ENCODE measurements at regions not wholly inside any gene's neighbourhood (a gene's known extent, or its start where the extent isn't known, plus 50 kb on each side); places are given as distances from the start of the nearest gene placed in this dataset.
"Not testable (repeated sequence)": the region's sequence is repeated elsewhere in the genome, so short reads cannot be mapped to it uniquely, and the experiment has no call there.

- not testable (repeated sequence) for H3K27me3 ChIP-seq (ENCODE audit: control insufficient read depth in 1 of 2, insufficient read depth in 1 of 2, low read length in 2 of 2); H2AK5ac ChIP-seq (ENCODE audit: low read length, severe bottlenecking); H3K14ac ChIP-seq (ENCODE audit: low read length in 2 of 2); H3K36me3 ChIP-seq (ENCODE audit: control insufficient read depth in 1 of 2, insufficient read depth in 2 of 2, low read depth in 1 of 2, low read length in 2 of 2); H3K18ac ChIP-seq (ENCODE audit: low read depth in 1 of 2, low read length in 2 of 2); H2BK12ac ChIP-seq (ENCODE audit: low read length in 2 of 2); H3K27ac ChIP-seq (ENCODE audit: low read length, poor library complexity, severe bottlenecking); H3K4me3 ChIP-seq (ENCODE audit: insufficient read depth in 1 of 2, low read depth in 1 of 2, low read length in 2 of 2); H2BK5ac ChIP-seq (ENCODE audit: low read depth, low read length, poor library complexity, severe bottlenecking); H3K79me1 ChIP-seq (replicated peaks; ENCODE audit: low read length, poor library complexity, severe bottlenecking); H3K9me3 ChIP-seq (ENCODE audit: control insufficient read depth, low read length); H4K91ac ChIP-seq (ENCODE audit: low read length); H3K4ac ChIP-seq (ENCODE audit: low read depth in 1 of 2, low read length in 2 of 2); H3K4me2 ChIP-seq (ENCODE audit: low read length, poor library complexity, severe bottlenecking); H3K9ac ChIP-seq (ENCODE audit: low read length); H4K8ac ChIP-seq (ENCODE audit: low read length); H2AFZ ChIP-seq (ENCODE audit: low read depth, low read length); H2BK15ac ChIP-seq (ENCODE audit: low read depth, poor library complexity, severe bottlenecking); H3K4me1 ChIP-seq (ENCODE audit: control insufficient read depth, insufficient read depth, low read depth, low read length); DNase-seq; H2BK120ac ChIP-seq (ENCODE audit: low read depth, low read length); H3K23ac ChIP-seq (ENCODE audit: low read length in 2 of 2)
- WGBS = 89% methylated on average over 36 of the region's 37 CpGs
These were observed 955.9 kb upstream of the FAT3 start for GRCh38 chr11:91268512-91269295.

- no peak overlapping the region for H3K4ac ChIP-seq (ENCODE audit: low read depth in 1 of 2, low read length in 2 of 2)
- no peak overlapping the region for H3K4me3 ChIP-seq (ENCODE audit: insufficient read depth in 1 of 2, low read depth in 1 of 2, low read length in 2 of 2)
- WGBS = 87% methylated on average over 1 of the region's 1 CpG
- H3K4me2 ChIP-seq (ENCODE audit: low read length, poor library complexity, severe bottlenecking) = no peak overlapping the region
- no peaks in the 10 kb centered on the region for H3K4me1 ChIP-seq (ENCODE audit: control insufficient read depth, insufficient read depth, low read depth, low read length)
- no peak overlapping the region for H2BK5ac ChIP-seq (ENCODE audit: low read depth, low read length, poor library complexity, severe bottlenecking)
- no peaks in the 10 kb centered on the region for H3K9me3 ChIP-seq (ENCODE audit: control insufficient read depth, low read length)
- H3K9ac ChIP-seq (ENCODE audit: low read length) = no peak overlapping the region
- no peak overlapping the region for H4K8ac ChIP-seq (ENCODE audit: low read length)
- no peak overlapping the region for H2AK5ac ChIP-seq (ENCODE audit: low read length, severe bottlenecking)
- no peak overlapping the region for H3K23ac ChIP-seq (ENCODE audit: low read length in 2 of 2)
- H4K91ac ChIP-seq (ENCODE audit: low read length) = no peak overlapping the region
- no peak overlapping the region for H2BK15ac ChIP-seq (ENCODE audit: low read depth, poor library complexity, severe bottlenecking)
- H2AFZ ChIP-seq (ENCODE audit: low read depth, low read length) = no peak overlapping the region
- no peak overlapping the region for H3K14ac ChIP-seq (ENCODE audit: low read length in 2 of 2)
- no peaks in the 10 kb centered on the region for H3K36me3 ChIP-seq (ENCODE audit: control insufficient read depth in 1 of 2, insufficient read depth in 2 of 2, low read depth in 1 of 2, low read length in 2 of 2)
- H3K27ac ChIP-seq (ENCODE audit: low read length, poor library complexity, severe bottlenecking) = no peak overlapping the region
- no peak overlapping the region for H2BK120ac ChIP-seq (ENCODE audit: low read depth, low read length)
- no peaks in the 10 kb centered on the region for H3K79me1 ChIP-seq (replicated peaks; ENCODE audit: low read length, poor library complexity, severe bottlenecking)
- H3K18ac ChIP-seq (ENCODE audit: low read depth in 1 of 2, low read length in 2 of 2) = no peak overlapping the region
- DNase-seq = peak; percentile 1
- no peak overlapping the region for H2BK12ac ChIP-seq (ENCODE audit: low read length in 2 of 2)
- no peaks in the 10 kb centered on the region for H3K27me3 ChIP-seq (ENCODE audit: control insufficient read depth in 1 of 2, insufficient read depth in 1 of 2, low read length in 2 of 2)
These were observed 958.7 kb upstream of the FAT3 start for GRCh38 chr11:91265946-91266345.

DNA sequence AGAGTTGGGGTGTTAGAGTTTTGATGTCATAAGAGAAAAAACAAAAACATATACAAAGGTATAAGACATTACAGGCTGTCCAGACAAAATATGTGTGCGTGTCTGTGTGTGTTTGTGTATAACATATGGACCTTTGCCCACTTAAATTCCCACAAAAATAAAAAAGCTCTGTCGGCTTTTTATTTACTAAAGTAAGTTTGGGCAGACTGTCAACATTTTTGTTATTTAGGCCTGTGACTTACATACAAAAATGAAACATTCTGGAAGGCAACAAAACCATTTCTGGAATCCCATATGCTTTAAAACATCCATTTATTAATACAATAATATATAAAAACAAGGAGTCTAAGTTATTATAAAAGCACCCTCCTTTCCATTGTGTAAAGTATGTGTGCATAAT is 960.1 kb upstream of the FAT3 start:
- Histone ChIP-seq H3K4me2 (ENCODE audit: low read length, poor library complexity, severe bottlenecking) (no peak overlapping the region), H3K23ac (ENCODE audit: low read length in 2 of 2) (no peak overlapping the region), H2BK120ac (ENCODE audit: low read depth, low read length) (no peak overlapping the region), H2AK5ac (ENCODE audit: low read length, severe bottlenecking) (no peak overlapping the region), H3K14ac (ENCODE audit: low read length in 2 of 2) (no peak overlapping the region), H3K4ac (ENCODE audit: low read depth in 1 of 2, low read length in 2 of 2) (no peak overlapping the region), H3K27me3 (ENCODE audit: control insufficient read depth in 1 of 2, insufficient read depth in 1 of 2, low read length in 2 of 2) (no peaks in the 10 kb centered on the region), H3K18ac (ENCODE audit: low read depth in 1 of 2, low read length in 2 of 2) (no peak overlapping the region), H3K4me3 (ENCODE audit: insufficient read depth in 1 of 2, low read depth in 1 of 2, low read length in 2 of 2) (no peak overlapping the region), H3K27ac (ENCODE audit: low read length, poor library complexity, severe bottlenecking) (no peak overlapping the region), H3K9me3 (ENCODE audit: control insufficient read depth, low read length) (no peaks in the 10 kb centered on the region), H2BK15ac (ENCODE audit: low read depth, poor library complexity, severe bottlenecking) (no peak overlapping the region), H2BK5ac (ENCODE audit: low read depth, low read length, poor library complexity, severe bottlenecking) (no peak overlapping the region), H3K9ac (ENCODE audit: low read length) (no peak overlapping the region), H3K4me1 (ENCODE audit: control insufficient read depth, insufficient read depth, low read depth, low read length) (no peaks in the 10 kb centered on the region), H4K91ac (ENCODE audit: low read length) (no peak overlapping the region), H3K79me1 (replicated peaks; ENCODE audit: low read length, poor library complexity, severe bottlenecking) (no peaks in the 10 kb centered on the region), H2BK12ac (ENCODE audit: low read length in 2 of 2) (no peak overlapping the region), H3K36me3 (ENCODE audit: control insufficient read depth in 1 of 2, insufficient read depth in 2 of 2, low read depth in 1 of 2, low read length in 2 of 2) (no peaks in the 10 kb centered on the region), H4K8ac (ENCODE audit: low read length) (no peak overlapping the region), H2AFZ (ENCODE audit: low read depth, low read length) (no peak overlapping the region)
- DNase-seq = no peak
- no CpG with 5 or more reads among the region's 2 CpGs for WGBS

DNA sequence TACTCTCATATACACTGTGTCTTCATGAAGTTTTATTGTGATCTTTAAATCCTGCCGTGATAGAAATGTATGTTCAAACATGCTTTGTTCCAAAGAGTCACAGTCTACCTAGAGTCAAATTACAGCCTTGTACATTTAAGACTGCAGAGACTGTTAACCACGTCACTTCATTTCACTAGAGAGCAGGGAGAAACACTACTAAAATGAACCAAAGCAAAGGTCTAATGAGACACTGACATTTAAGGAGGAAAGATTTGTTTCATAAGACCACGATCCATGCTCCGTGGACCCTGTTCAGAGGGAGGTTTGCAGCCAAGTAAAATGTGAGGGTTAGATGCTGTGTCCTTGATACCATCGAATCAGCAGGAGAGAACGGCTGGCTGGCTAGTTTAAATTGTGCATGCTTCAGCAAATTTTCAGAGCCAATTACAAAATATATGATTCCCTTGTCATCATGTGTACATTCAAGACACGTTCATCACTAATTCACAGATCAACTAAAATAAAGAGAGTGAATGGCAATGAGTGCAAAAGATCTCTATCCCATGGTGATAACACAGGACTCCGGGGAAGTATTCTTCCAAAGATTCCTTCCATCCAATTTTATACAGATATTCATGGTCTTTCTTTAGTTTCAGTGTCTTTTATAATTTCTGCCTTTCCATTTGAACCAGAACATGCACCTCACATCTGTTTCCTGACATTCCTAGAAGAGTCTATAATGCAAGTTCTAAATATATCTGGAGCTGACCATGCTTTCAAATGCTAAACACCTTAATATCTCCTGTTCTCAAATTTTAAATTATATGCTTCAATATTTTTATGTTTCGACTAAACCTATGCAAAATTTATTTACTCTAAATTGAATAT is 960.9 kb upstream of the FAT3 start:
- Histone ChIP-seq H2BK15ac (ENCODE audit: low read depth, poor library complexity, severe bottlenecking) (no peak overlapping the region), H3K4ac (ENCODE audit: low read depth in 1 of 2, low read length in 2 of 2) (no peak overlapping the region), H3K4me3 (ENCODE audit: insufficient read depth in 1 of 2, low read depth in 1 of 2, low read length in 2 of 2) (no peak overlapping the region), H3K9me3 (ENCODE audit: control insufficient read depth, low read length) (no peaks in the 10 kb centered on the region), H3K27ac (ENCODE audit: low read length, poor library complexity, severe bottlenecking) (no peak overlapping the region), H2BK5ac (ENCODE audit: low read depth, low read length, poor library complexity, severe bottlenecking) (no peak overlapping the region), H3K4me2 (ENCODE audit: low read length, poor library complexity, severe bottlenecking) (no peak overlapping the region), H3K36me3 (ENCODE audit: control insufficient read depth in 1 of 2, insufficient read depth in 2 of 2, low read depth in 1 of 2, low read length in 2 of 2) (no peaks in the 10 kb centered on the region), H3K4me1 (ENCODE audit: control insufficient read depth, insufficient read depth, low read depth, low read length) (no peaks in the 10 kb centered on the region), H3K9ac (ENCODE audit: low read length) (no peak overlapping the region), H3K18ac (ENCODE audit: low read depth in 1 of 2, low read length in 2 of 2) (no peak overlapping the region), H2AFZ (ENCODE audit: low read depth, low read length) (no peak overlapping the region), H2BK12ac (ENCODE audit: low read length in 2 of 2) (no peak overlapping the region), H2AK5ac (ENCODE audit: low read length, severe bottlenecking) (no peak overlapping the region), H2BK120ac (ENCODE audit: low read depth, low read length) (no peak overlapping the region), H3K23ac (ENCODE audit: low read length in 2 of 2) (no peak overlapping the region), H4K8ac (ENCODE audit: low read length) (no peak overlapping the region), H3K14ac (ENCODE audit: low read length in 2 of 2) (no peak overlapping the region), H3K79me1 (replicated peaks; ENCODE audit: low read length, poor library complexity, severe bottlenecking) (no peaks in the 10 kb centered on the region), H4K91ac (ENCODE audit: low read length) (no peak overlapping the region), H3K27me3 (ENCODE audit: control insufficient read depth in 1 of 2, insufficient read depth in 1 of 2, low read length in 2 of 2) (no peaks in the 10 kb centered on the region)
- no peak for DNase-seq
- 74% methylated on average over 7 of the region's 9 CpGs for WGBS

All from mesenchymal stem cell (in vitro differentiated cells and primary cell).